Panc1 (cell line): ENCODE measurements at regions not wholly inside any gene's neighbourhood (a gene's known extent, or its start where the extent isn't known, plus 50 kb on each side); places are given as distances from the start of the nearest gene placed in this dataset.

ENCODE experiments used
- ATAC-seq: fragments of 200-7000 bp; cut with Tn5 transposase; 2 replicates; pipeline ENCODE4 v1.9.1; 2020; ENCODE audit warnings: mild to moderate bottlenecking, moderate library complexity
- BruUV-seq: library from RNA; stranded (reverse); fragments of 400-500 nt; replicated peaks from 2 replicates; lab custom pipeline; 2021; lab: Mats Ljungman, UMichigan
- CTCF ChIA-PET: fragments of 300-600 bp; sonication (Branson Sonifier 250); formaldehyde crosslinking; loops from one replicate; lab custom pipeline; 2022; ENCODE audit warnings: antibody characterized with exemption; lab: Charles Lee
- POLR2A ChIA-PET: fragments of 300-600 bp; sonication (Branson Sonifier 250); formaldehyde crosslinking; loops from one replicate; lab custom pipeline; 2022; ENCODE audit warnings: antibody characterized with exemption; lab: Charles Lee
- DNase-seq: peaks from one replicate; pipeline ENCODE4 v3.0.0-alpha.2; 2010; ENCODE audit warnings: low read depth, low spot score
- H3K27ac ChIP-seq: 2 replicates; pipeline ENCODE4 v1.5.1; 2011; ENCODE audit warnings: mild to moderate bottlenecking, low read length, inconsistent platforms
- H3K27me3 ChIP-seq: fragments of 200-500 bp; sonication (Bioruptor generic); 2 replicates; pipeline ENCODE4 v1.6.0; 2014; ENCODE audit warnings: low read length, inconsistent platforms; ENCODE audit not compliant: control insufficient read depth, insufficient read depth
- H3K36me3 ChIP-seq: fragments of 200-500 bp; sonication (Bioruptor generic); 2 replicates; pipeline ENCODE4 v1.5.1; 2014; ENCODE audit warnings: inconsistent platforms, mild to moderate bottlenecking, low read length, moderate library complexity; ENCODE audit not compliant: control insufficient read depth, insufficient read depth
- H3K4me1 ChIP-seq: 2 replicates; pipeline ENCODE4 v1.5.1; 2011; ENCODE audit warnings: inconsistent platforms, mild to moderate bottlenecking, low read length, moderate library complexity; ENCODE audit not compliant: control insufficient read depth, insufficient read depth
- H3K4me3 ChIP-seq, 2 experiments: 2 replicates each; pipeline ENCODE4 v1.5.1; 2011 to 2012; ENCODE audit warnings: low read depth in 2 of 2, low read length in 2 of 2, mild to moderate bottlenecking in 2 of 2, inconsistent platforms in 1 of 2, moderate library complexity in 1 of 2
- H3K9me3 ChIP-seq: fragments of 200-500 bp; sonication (Bioruptor generic); 2 replicates; pipeline ENCODE4 v1.5.1; 2014; ENCODE audit warnings: low read depth, mild to moderate bottlenecking, inconsistent platforms, low read length, moderate library complexity; ENCODE audit not compliant: control insufficient read depth, insufficient read depth
- CTCF ChIP-seq: fragments of 450-650 bp; IDR thresholded peaks from 2 replicates; pipeline ENCODE4 v1.5.1; 2017; ENCODE audit warnings: mild to moderate bottlenecking
- POLR2AphosphoS5 ChIP-seq: IDR thresholded peaks from 2 replicates; pipeline ENCODE4 v1.6.1; 2012; ENCODE audit warnings: mild to moderate bottlenecking, low read depth, low read length, moderate library complexity
- REST ChIP-seq, 2 experiments: IDR thresholded peaks; 2 replicates each; pipeline ENCODE4 v1.6.1; 2011 to 2012; ENCODE audit warnings: low read depth in 2 of 2, control low read depth in 1 of 2, low read length in 1 of 2, mild to moderate bottlenecking in 1 of 2, moderate library complexity in 1 of 2; ENCODE audit not compliant: insufficient read depth in 1 of 2
- SIN3A ChIP-seq: IDR thresholded peaks from 2 replicates; pipeline ENCODE4 v1.6.1; 2012; ENCODE audit warnings: low read depth, mild to moderate bottlenecking, low read length, moderate library complexity, borderline replicate concordance; ENCODE audit not compliant: insufficient read depth
- TCF7L2 ChIP-seq: IDR thresholded peaks from 2 replicates; pipeline ENCODE4 v1.6.1; 2011; ENCODE audit warnings: mild to moderate bottlenecking, low read depth, low read length, inconsistent platforms
- in situ Hi-C: cut with HindIII; loops from 2 replicates; pipeline ENCODE4 v1.10.0; 2016; ENCODE audit warnings: low sequenced_read_pairs, low pct_unique_long_range_greater_than_20kb
- intact Hi-C: fragments of 100-400 bp; cut with micrococcal nuclease; formaldehyde crosslinking; loops from one replicate; pipeline ENCODE4 v1.10.0; 2022; ENCODE audit not compliant: unreplicated experiment

- no peak for TF ChIP-seq REST (IDR thresholded peaks at IDR 0.05; ENCODE audit: insufficient read depth in 1 of 2, low read depth in 2 of 2, low read length in 1 of 2)
- TF ChIP-seq CTCF, result peak; percentile 37
- intact Hi-C loops, result no loop called here
- Histone ChIP-seq H3K27ac (no peak overlapping the region), H3K9me3 (no peaks in the 10 kb centered on the region), H3K27me3 (peaks cover 8% of the 10 kb centered on the region; the same call in 1 of the 2 replicates), H3K4me1 (no peaks in the 10 kb centered on the region), H3K36me3 (no peaks in the 10 kb centered on the region), H3K4me3 (no peak overlapping the region)
- in situ Hi-C loops, result no loop called here
- no TSS peak for BruUV-seq
- DNase-seq (no peak), ATAC-seq (no peak)
- CTCF ChIA-PET, result interaction anchor here (0.6 to 0.7 kb wide), 2 partner anchors 996 to 998 kb away, joined by 5 to 7 read pairs; no protein-coding TSS in a partner anchor
- POLR2A ChIA-PET, result no interaction called here
Measured at GRCh38 chr3:135792174-135792573, 173.4 kb upstream of the PPP2R3A start.

- no peak overlapping the region for H3K27ac ChIP-seq
- CTCF ChIA-PET, result interaction anchor here (0.6 kb wide), 1 partner anchor 997 kb away, joined by 7 read pairs; no protein-coding TSS in a partner anchor
- no peaks in the 10 kb centered on the region for H3K9me3 ChIP-seq
- POLR2A ChIA-PET, result no interaction called here
- no TSS peak for BruUV-seq
- TF ChIP-seq TCF7L2, result no peak
- TF ChIP-seq CTCF, result no peak
- TF ChIP-seq POLR2AphosphoS5, result no peak
- no peak for TF ChIP-seq SIN3A
- TF ChIP-seq REST (IDR thresholded peaks at IDR 0.05; ENCODE audit: insufficient read depth in 1 of 2, low read depth in 2 of 2, low read length in 1 of 2), result no peak
- H3K4me1 ChIP-seq, result no peaks in the 10 kb centered on the region
- in situ Hi-C loops, result no loop called here
- DNase-seq (no peak), ATAC-seq (no peak)
- H3K27me3 ChIP-seq, result peaks cover 8% of the 10 kb centered on the region; the same call in 1 of the 2 replicates
- H3K4me3 ChIP-seq, result no peak overlapping the region
- intact Hi-C loops, result no loop called here
- no peaks in the 10 kb centered on the region for H3K36me3 ChIP-seq
Measured at GRCh38 chr3:135792858-135793475, 172.6 kb upstream of the PPP2R3A start.
